ENCODE measurements at regions not wholly inside any gene's neighbourhood (a gene's known extent, or its start where the extent isn't known, plus 50 kb on each side); places are given as distances from the start of the nearest gene placed in this dataset.
"Not testable (repeated sequence)": the region's sequence is repeated elsewhere in the genome, so short reads cannot be mapped to it uniquely, and the experiment has no call there.

DNA sequence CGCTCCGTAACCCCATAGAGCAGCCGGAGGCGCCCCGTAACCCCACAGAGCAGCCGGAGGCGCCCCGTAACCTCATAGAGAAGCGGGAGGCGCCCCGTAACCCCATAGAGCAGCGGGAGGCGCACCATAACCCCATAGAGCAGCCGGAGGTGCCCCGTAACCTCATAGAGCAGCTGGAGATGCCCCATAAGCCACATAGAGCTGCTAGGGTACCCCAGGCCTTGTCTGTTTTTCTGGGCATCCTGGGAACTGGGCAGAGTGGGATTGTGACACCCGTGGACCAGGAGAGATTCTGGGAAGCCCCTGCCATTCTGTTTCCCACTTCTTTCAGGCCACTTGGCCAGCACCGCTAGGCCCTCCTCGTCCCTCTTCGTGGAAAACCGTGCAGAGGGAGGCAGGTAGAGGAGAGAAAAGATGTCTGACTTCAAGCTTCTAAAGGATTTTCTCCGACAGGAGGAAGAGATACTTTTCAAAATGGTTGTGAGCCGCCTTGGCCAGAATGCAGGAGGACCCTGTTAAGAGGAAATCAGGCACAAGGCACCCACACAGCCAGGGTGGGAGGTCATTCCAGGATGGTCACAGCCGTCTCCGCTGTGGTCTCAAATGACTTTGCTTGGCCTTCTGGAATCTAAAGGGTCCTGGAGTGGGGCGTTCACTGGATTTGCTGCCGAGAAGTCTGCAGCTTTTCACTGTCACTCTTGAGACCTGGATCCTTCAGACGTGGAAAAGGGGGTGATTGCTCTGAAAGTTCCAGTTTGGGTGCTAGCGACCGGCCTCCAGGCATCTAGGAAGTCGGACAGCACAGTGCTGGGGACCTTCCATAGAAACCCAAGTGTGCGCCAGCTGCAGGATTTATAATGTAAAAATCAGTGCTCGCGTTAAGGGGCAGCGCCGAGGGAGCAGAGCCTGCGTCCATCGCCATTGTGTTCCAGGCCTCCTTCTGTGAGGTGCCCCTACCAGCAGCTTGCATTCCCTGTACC, 178.3 kb upstream of the ZNF469 start:
- not testable (repeated sequence) for DNase-seq

DNA sequence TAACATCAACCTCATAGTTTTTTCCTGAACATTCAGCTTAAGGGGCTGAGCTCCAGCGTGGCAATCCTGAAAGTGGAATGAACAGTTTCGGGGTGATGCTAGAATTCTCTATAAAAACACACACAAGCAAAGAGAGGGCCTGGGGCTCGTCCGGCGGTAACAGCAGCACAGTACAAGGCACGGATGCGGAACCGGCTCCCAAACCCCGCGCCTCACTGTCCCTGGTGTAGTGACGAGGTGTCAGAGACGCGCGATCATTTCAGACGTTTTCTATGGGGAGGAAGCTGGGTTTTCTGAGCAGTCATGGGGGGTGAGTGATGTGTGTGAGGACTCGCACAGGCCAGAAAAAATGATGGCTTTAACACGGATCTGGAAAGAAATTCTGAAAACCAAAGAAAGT, 177.3 kb upstream of the ZNF469 start:
- not testable (repeated sequence) for DNase-seq

GRCh38 chr16:88206006-88206405, 176.8 kb upstream of the ZNF469 start:
- DNase-seq: not testable (repeated sequence)

DNA sequence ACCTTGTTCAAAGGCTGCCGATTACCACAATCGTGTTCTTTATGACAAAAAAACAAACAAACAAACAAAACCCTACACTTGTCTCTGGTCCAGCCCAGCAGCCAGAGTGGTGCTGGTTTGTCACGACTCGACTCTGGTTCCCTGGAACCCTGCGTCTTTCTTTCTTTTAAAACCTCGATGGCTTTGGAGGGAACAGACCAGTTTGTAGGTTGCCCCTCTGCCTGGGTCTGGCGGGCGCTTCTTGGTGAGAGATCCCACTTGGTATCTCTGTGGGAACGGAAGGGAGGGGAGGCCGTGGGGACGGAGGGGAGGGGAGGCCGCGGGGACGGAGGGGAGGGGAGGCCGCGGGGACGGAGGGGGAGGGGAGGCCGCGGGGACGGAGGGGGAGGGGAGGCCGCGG, 176.2 kb upstream of the ZNF469 start:
- not testable (repeated sequence) for DNase-seq

DNA sequence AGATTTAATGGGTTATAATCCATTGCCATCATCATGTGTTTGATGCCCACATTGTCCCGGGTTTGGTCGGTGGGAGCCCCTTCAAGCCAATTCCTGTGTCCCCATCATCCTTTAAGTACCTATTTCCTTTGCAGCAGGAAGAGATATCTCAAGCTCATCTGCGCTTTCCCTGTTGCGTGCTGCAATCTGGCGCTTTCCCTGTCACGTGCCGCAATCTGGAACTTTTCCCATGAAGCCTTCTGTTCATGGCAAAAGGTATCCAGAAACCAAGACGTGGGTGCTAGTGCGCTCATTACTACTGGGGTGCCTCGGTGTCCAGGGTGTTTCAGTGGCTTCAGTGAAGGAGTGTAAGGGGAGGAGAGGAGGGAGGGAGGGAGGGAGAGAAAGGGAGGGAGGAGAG, 174.6 kb upstream of the ZNF469 start:
- DNase-seq: no peak

DNA sequence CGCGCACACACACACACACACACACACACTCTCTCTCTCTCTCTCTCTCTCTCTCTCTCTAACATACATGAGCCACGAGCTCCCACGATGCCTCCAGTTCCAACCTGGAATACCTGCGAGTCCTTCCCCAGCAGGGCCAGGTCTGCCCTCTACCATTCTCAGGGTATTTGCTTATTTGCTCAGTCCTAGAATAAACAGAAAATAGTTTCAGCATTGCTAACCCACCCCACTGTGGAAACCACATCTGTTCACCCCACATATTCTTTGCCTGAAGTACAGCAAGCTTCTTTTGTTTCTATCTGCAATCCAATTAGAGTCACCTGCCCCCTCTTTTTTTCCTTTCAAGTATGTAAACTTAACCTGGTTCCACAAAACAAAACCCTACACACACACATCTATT, 174.0 kb upstream of the ZNF469 start:
- DNase-seq: not testable (repeated sequence)

- not testable (repeated sequence) for DNase-seq
These were observed 173.2 kb upstream of the ZNF469 start for GRCh38 chr16:88209579-88209978.

DNA sequence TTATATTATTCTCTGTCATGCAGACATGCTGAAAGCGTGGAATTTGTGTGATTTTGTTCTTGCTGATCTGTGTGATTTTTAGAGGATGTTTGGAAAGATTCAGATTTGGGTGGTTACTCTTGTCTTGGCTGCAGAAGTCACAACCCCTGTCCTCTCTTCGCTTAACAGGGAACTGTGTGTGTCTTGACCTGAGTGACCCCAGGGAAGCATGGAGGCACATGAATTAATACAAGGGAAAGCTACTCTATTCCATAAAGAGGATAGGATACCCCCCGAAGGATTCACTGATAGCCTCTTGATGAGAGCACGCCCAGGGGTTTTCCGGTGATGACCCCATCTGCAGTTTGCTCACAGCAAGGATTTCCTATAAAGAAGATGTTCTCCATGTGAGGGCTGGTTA, 168.8 kb upstream of the ZNF469 start:
- DNase-seq: not testable (repeated sequence)

- DNase-seq: not testable (repeated sequence)
These were observed 161.6 kb upstream of the ZNF469 start for GRCh38 chr16:88221001-88221761.

DNA sequence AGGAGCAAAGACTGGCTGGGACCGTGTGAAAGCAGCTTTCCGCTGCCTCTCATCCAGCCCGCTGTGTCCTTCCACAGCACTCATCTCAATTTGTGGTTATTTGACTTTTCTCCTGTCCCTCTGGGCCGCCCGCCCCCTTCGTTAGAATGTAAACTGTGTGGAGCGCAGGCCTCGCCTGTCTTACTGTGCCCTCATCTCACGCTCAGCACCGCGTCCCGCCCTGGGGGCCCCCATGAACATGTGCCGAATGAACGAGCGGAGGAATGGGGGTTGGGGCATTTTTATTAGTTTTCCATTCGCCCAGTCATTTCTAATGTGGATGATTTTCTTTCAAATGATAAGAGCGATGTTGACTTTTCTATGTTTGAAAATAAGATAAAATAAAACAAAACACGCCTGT, 159.1 kb upstream of the ZNF469 start:
- DNase-seq: not testable (repeated sequence)

DNA sequence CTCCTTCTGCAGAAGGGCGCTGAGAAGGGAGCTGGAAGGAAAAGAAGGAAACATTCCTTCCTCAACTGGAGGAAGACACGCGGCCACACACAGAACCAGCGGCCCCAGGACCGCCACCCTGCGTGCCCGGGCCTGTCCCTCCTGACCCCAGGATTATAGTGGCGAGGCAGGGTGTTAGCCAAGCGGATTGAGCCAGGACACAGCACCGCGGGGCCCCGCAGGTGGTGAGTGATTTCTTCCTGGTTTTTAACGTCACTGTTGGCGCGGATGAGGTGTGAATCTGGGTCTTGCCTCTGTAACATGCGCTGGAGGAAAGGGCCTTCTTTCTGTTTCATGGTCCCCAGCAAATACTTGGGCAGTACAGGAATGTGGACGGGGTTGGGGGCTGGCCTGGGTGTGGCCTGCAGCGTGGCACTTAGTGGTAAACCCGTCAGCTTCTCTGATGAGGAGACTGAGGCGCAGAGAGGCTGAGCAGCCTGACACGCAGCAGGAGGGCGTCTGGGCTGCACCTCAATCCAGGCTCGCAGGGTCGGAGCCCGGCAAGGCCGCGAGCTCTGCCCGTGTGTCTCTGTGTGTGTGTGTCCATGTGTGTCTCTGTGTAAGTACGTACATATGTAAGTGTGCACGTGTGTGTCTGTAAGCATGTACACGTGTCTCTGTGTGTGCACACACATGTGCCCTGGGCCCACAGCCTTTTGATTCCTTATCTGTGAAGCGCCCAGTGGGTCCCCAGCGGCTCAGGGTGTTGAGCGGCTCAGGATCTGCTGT, 158.4 kb upstream of the ZNF469 start:
- DNase-seq: not testable (repeated sequence)

- not testable (repeated sequence) for DNase-seq
These were observed 157.0 kb upstream of the ZNF469 start for GRCh38 chr16:88225640-88226230.

DNA sequence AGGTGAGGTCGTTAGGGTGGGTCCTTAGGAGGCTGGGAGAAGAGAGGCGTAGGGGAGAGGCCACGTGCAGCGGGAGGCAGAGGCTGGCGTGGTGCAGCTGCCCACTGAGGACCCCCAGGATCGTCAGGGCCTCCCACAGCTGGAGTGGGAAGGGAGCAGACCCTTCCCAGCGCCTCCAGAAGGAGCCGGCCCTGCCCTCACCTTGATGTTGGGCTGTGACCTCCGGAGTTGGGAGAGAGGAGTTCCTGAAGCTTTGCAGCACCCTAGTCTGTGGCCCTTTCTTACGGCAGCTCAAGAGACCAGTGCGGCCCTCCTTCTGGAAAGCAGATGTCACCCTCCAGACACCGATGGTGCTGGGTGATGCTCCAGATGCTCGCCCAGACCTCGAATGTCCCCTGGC, 156.5 kb upstream of the ZNF469 start:
- DNase-seq: not testable (repeated sequence)

GRCh38 chr16:88227026-88227721, 155.6 kb upstream of the ZNF469 start:
- not testable (repeated sequence) for DNase-seq

- not testable (repeated sequence) for DNase-seq
These were observed 154.9 kb upstream of the ZNF469 start for GRCh38 chr16:88227722-88228482.

DNA sequence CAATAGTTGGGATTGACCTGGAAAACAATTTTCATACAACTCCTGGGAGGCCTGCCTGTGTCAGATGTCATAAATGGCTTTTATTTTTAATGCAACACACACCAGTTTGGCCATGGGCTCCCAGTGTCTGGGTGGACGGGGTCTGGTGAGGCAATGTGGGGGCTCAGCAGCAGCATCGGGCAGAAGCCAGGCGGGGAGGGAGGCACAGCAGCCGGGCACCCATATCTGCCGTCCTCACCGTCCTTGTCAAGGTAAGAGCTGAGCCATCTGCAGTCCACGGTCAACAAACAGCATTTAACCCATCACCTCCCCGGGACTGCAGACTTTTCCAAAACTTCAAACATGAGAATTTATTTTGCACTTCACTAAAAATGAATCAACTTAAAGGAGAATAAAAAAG, 154.0 kb upstream of the ZNF469 start:
- DNase-seq: not testable (repeated sequence)

DNA sequence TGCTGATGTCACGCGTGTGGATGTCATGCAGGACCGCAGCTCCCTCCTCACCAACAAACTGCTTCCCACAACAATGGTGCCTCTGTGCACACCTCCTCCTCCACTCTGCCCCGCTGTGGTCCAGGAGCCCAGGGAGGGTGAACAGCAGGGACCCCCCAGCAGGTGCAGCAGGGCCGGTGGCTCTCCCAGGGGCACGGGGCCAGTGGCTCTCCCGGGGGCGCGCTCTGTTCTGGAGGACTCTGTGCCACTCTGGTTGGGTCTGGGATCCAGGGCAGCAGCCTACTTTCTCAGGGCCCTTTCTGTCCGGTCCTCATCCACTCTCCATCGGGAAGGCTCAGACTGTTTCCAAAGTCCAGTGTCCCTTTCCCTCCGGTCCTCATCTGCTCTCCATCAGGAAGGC, 153.0 kb upstream of the ZNF469 start:
- DNase-seq: not testable (repeated sequence)

- not testable (repeated sequence) for DNase-seq
These were observed 152.3 kb upstream of the ZNF469 start for GRCh38 chr16:88230276-88230966.

- DNase-seq: not testable (repeated sequence)
These were observed 151.7 kb upstream of the ZNF469 start for GRCh38 chr16:88230967-88231615.

GRCh38 chr16:88231839-88232238, 150.9 kb upstream of the ZNF469 start:
- DNase-seq: not testable (repeated sequence)
